WERI-Rb-1 (cell line): ENCODE measurements at regions not wholly inside any gene's neighbourhood (a gene's known extent, or its start where the extent isn't known, plus 50 kb on each side); places are given as distances from the start of the nearest gene placed in this dataset.

Experiments used
- DNase-seq: peaks from one replicate; pipeline ENCODE4 v3.0.0-alpha.2; 2020
- H3K27ac ChIP-seq: fragments of 250-450 bp; sonication (Bioruptor Pico); 2 replicates; pipeline ENCODE4 v1.5.1; 2020; ENCODE audit warnings: mild to moderate bottlenecking, moderate library complexity
- H3K27me3 ChIP-seq: fragments of 250-450 bp; sonication (Bioruptor Pico); 2 replicates; pipeline ENCODE4 v1.5.1; 2021; ENCODE audit warnings: mild to moderate bottlenecking, low read depth, moderate library complexity; ENCODE audit not compliant: insufficient read depth, severe bottlenecking
- H3K36me3 ChIP-seq: fragments of 250-450 bp; sonication (Bioruptor Pico); 2 replicates; pipeline ENCODE4 v1.5.1; 2020; ENCODE audit warnings: mild to moderate bottlenecking, moderate library complexity
- H3K4me3 ChIP-seq: 2 replicates; pipeline ENCODE4 v1.5.1; 2011; ENCODE audit warnings: low read depth, mild to moderate bottlenecking, control low read depth, low read length
- H3K9me3 ChIP-seq: fragments of 250-450 bp; sonication (Bioruptor Pico); 2 replicates; pipeline ENCODE4 v1.5.1; 2021; ENCODE audit warnings: mild to moderate bottlenecking, moderate library complexity; ENCODE audit not compliant: severe bottlenecking
- CTCF ChIP-seq: IDR thresholded peaks from 2 replicates; pipeline ENCODE4 v1.5.1; 2011; ENCODE audit warnings: low read depth, mild to moderate bottlenecking, control low read depth, inconsistent platforms, low read length

DNA sequence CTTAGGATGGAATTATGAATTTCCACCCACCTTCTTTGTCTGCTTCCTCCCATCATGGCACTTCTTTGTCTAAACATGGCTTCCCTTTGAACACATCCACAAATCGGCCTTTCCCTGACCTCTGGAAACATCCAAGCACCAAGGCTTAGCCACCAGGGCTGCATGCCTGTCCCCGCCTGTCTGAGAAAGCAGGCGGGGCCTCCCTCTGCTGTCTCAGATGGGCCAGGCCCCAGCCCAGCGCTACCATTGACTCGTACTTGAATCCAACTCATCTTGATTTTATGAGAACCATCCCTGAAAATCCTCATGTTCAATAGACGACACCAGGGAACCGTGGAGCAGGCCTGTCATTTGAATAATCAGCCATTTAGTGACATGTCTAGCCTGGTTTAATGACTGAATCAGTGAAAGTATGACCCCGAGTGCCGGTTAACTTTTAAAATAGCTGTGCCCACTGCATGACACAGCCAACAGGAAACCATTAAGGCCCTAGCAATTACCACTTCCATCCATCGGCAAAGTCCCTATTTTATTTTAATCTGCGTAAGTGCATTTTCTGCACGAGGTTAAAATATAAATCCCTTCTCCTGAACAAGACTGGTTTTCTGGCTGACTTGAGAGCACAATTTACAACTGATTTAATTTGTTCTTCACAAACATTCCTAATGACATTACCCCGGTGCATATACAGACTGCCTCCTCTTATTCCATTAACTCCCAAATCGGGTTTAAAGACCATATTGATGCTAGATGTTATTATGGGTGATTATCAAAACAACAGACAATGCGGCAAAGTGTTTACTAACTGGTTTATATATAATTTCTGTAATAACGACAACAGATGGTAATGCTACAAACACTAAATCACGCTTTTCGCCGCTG, 194.7 kb downstream of the BUB3 start:
- Histone ChIP-seq H3K9me3 (no peaks in the 10 kb centered on the region), H3K27me3 (peaks cover 11% of the 10 kb centered on the region)

GRCh38 chr10:123351715-123352114, 197.5 kb downstream of the BUB3 start:
- no peaks in the 10 kb centered on the region for H3K9me3 ChIP-seq
- no peak overlapping the region for H3K27ac ChIP-seq
- H3K4me3 ChIP-seq: no peak overlapping the region
- H3K36me3 ChIP-seq: no peaks in the 10 kb centered on the region
- DNase-seq: no peak
- no peak for TF ChIP-seq CTCF
- peaks cover 5% of the 10 kb centered on the region for H3K27me3 ChIP-seq

More for the DNA sequence above, 194.7 kb downstream of the BUB3 start:
- H3K27ac ChIP-seq: no peak overlapping the region
- TF ChIP-seq CTCF: no peak
- no peak for DNase-seq
- H3K36me3 ChIP-seq: no peaks in the 10 kb centered on the region
- no peak overlapping the region for H3K4me3 ChIP-seq

- no peak for TF ChIP-seq CTCF
Observed at GRCh38 chr10:123354521-123354920, 200.3 kb downstream of the BUB3 start.

GRCh38 chr10:123355748-123356481, 201.7 kb downstream of the BUB3 start:
- H3K9me3 ChIP-seq: no peaks in the 10 kb centered on the region
- no peak for TF ChIP-seq CTCF
- H3K27me3 ChIP-seq: peaks cover 2% of the 10 kb centered on the region
- H3K27ac ChIP-seq: no peak overlapping the region
- H3K4me3 ChIP-seq: no peak overlapping the region
- H3K36me3 ChIP-seq: no peaks in the 10 kb centered on the region
- DNase-seq: no peak

More at GRCh38 chr10:123354521-123354920, 200.3 kb downstream of the BUB3 start:
- Histone ChIP-seq H3K36me3 (no peaks in the 10 kb centered on the region), H3K27me3 (peaks cover 2% of the 10 kb centered on the region), H3K4me3 (no peak overlapping the region), H3K9me3 (no peaks in the 10 kb centered on the region), H3K27ac (no peak overlapping the region)
- no peak for DNase-seq

DNA sequence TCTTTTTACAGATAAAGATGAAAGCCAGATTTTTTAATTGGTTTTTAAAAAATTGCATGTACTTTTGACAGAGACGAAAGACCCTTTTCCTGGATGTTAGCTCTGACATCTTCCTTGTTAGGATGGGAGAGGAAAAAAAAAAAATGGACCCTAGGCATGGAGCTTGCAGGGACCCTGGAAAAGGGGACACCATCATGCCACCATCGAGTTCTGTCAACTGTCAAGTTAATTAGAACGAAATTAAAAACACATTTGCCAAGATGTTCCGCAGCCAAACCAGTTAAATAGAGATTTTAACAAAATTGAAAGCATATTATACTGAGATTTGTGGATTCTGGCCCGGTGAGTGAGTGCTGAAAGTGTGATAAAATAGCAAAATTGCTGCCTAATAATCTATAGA, 202.6 kb downstream of the BUB3 start:
- no peak for TF ChIP-seq CTCF
- H3K36me3 ChIP-seq: no peaks in the 10 kb centered on the region
- H3K27ac ChIP-seq: no peak overlapping the region
- DNase-seq: no peak
- H3K4me3 ChIP-seq: no peak overlapping the region
- H3K27me3 ChIP-seq: peaks cover 2% of the 10 kb centered on the region
- H3K9me3 ChIP-seq: no peaks in the 10 kb centered on the region
